Caco-2 (cell line): ENCODE measurements at regions not wholly inside any gene's neighbourhood (a gene's known extent, or its start where the extent isn't known, plus 50 kb on each side); places are given as distances from the start of the nearest gene placed in this dataset.

ENCODE experiments used
- BruUV-seq: library from RNA; stranded (reverse); fragments of 400-500 nt; replicated peaks from 2 replicates; lab custom pipeline; 2021; lab: Mats Ljungman, UMichigan
- CTCF ChIA-PET: fragments of 300-600 bp; sonication (Branson Sonifier 250); formaldehyde crosslinking; loops from one replicate; lab custom pipeline; 2022; ENCODE audit warnings: antibody characterized with exemption; lab: Charles Lee
- POLR2A ChIA-PET: fragments of 300-600 bp; sonication (Branson Sonifier 250); formaldehyde crosslinking; loops from one replicate; lab custom pipeline; 2022; ENCODE audit warnings: antibody characterized with exemption; lab: Charles Lee
- DNase-seq, 2 experiments: peaks; one replicate each; pipeline versions ENCODE4 v3.0.0 to v3.0.0-alpha.2; 2020 to 2022
- H3K27me3 ChIP-seq: replicated peaks from 2 replicates; pipeline ENCODE4 v1.6.0; 2011; ENCODE audit warnings: low read length; ENCODE audit not compliant: control insufficient read depth, insufficient read depth
- H3K36me3 ChIP-seq: 2 replicates; pipeline ENCODE4 v1.5.1; 2011; ENCODE audit warnings: low read length; ENCODE audit not compliant: control insufficient read depth, insufficient read depth
- H3K4me1 ChIP-seq: fragments of 250-450 bp; sonication (Bioruptor Pico); 2 replicates; pipeline ENCODE4 v1.5.1; 2020; ENCODE audit warnings: mild to moderate bottlenecking
- H3K4me3 ChIP-seq: 2 replicates; pipeline ENCODE4 v1.5.1; 2011; ENCODE audit warnings: low read depth, mild to moderate bottlenecking, control low read depth, low read length
- H3K9me3 ChIP-seq: fragments of 250-450 bp; sonication (Bioruptor Pico); 2 replicates; pipeline ENCODE4 v1.5.1; 2020; ENCODE audit warnings: mild to moderate bottlenecking, moderate library complexity
- H3K27ac Mint-ChIP-seq: one replicate; pipeline ENCODE4 v1.8.0; 2022; ENCODE audit warnings: mixed read lengths; ENCODE audit not compliant: unreplicated experiment
- H3K27me3 Mint-ChIP-seq: one replicate; pipeline ENCODE4 v1.8.0; 2022; ENCODE audit warnings: mixed read lengths; ENCODE audit not compliant: insufficient read depth, unreplicated experiment
- H3K36me3 Mint-ChIP-seq: one replicate; pipeline ENCODE4 v1.8.0; 2022; ENCODE audit warnings: mild to moderate bottlenecking, mixed read lengths; ENCODE audit not compliant: insufficient read depth, unreplicated experiment
- H3K4me1 Mint-ChIP-seq: one replicate; pipeline ENCODE4 v1.8.0; 2022; ENCODE audit warnings: low read depth, mixed read lengths; ENCODE audit not compliant: unreplicated experiment
- H3K4me3 Mint-ChIP-seq: one replicate; pipeline ENCODE4 v1.8.0; 2022; ENCODE audit warnings: mild to moderate bottlenecking, moderate library complexity, mixed read lengths; ENCODE audit not compliant: unreplicated experiment
- H3K9me3 Mint-ChIP-seq: one replicate; pipeline ENCODE4 v1.8.0; 2022; ENCODE audit warnings: mixed read lengths; ENCODE audit not compliant: unreplicated experiment
- intact Hi-C: fragments of 100-400 bp; cut with micrococcal nuclease; formaldehyde crosslinking; loops from one replicate; pipeline ENCODE4 v1.10.0; 2022; ENCODE audit not compliant: unreplicated experiment
- TF ChIP-seq, protein P1 (sequence below), 2 experiments: fragments of 200-600 bp in 1 of 2; IDR thresholded peaks; 1 replicate in 1 of 2; 2 replicates in 1 of 2; pipeline versions ENCODE4 v1.5.1 to v1.8.0; 2011 to 2022; ENCODE audit warnings: antibody characterized with exemption in 1 of 2, control low read depth in 1 of 2, inconsistent platforms in 1 of 2, low read depth in 1 of 2, low read length in 1 of 2, mild to moderate bottlenecking in 1 of 2, moderate library complexity in 1 of 2; ENCODE audit not compliant: insufficient read depth in 1 of 2, severe bottlenecking in 1 of 2, unreplicated experiment in 1 of 2

DNA sequence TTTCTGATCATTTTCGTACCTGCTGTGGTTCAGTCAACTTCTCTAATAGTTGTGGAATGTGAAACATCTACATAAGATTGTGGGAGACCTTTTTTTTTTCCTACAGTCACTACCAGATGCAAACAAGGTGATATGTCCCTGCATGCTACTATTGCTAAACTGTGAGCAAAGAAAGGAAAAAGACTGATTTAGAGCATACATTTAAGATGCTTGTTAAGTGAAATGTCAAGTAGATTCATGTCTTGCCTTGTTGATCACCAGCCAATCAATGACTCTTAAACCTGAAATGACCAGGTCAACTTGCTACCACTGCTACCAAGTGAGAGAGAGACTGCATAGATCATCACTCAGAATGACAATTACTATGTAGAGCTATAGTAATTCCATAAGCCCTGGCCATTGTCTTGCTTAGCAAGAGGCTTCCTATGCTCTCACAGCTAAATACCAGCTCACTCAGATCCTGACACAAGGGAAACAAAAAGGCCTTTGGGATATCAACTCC lies 84.3 kb upstream of the SKAP2 start:
- TF ChIP-seq, protein P1, sequence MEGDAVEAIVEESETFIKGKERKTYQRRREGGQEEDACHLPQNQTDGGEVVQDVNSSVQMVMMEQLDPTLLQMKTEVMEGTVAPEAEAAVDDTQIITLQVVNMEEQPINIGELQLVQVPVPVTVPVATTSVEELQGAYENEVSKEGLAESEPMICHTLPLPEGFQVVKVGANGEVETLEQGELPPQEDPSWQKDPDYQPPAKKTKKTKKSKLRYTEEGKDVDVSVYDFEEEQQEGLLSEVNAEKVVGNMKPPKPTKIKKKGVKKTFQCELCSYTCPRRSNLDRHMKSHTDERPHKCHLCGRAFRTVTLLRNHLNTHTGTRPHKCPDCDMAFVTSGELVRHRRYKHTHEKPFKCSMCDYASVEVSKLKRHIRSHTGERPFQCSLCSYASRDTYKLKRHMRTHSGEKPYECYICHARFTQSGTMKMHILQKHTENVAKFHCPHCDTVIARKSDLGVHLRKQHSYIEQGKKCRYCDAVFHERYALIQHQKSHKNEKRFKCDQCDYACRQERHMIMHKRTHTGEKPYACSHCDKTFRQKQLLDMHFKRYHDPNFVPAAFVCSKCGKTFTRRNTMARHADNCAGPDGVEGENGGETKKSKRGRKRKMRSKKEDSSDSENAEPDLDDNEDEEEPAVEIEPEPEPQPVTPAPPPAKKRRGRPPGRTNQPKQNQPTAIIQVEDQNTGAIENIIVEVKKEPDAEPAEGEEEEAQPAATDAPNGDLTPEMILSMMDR (IDR thresholded peaks at IDR 0.05; ENCODE audit: insufficient read depth in 1 of 2, low read depth in 1 of 2, low read length in 1 of 2, severe bottlenecking in 1 of 2, unreplicated experiment in 1 of 2): no peak
- Mint-ChIP-seq H3K4me3 (no peak overlapping the region), H3K36me3 (no peaks in the 10 kb centered on the region), H3K9me3 (no peaks in the 10 kb centered on the region), H3K27ac (no peak overlapping the region), H3K27me3 (no peaks in the 10 kb centered on the region), H3K4me1 (peaks cover 18% of the 10 kb centered on the region)
- POLR2A ChIA-PET: interaction anchor here (0.8 to 1.3 kb wide), 2 partner anchors 93 to 162 kb away, joined by 3 to 7 read pairs; no protein-coding TSS in a partner anchor
- CTCF ChIA-PET: interaction anchor here (1.2 kb wide), 1 partner anchor 162 kb away, joined by 4 read pairs; no protein-coding TSS in a partner anchor
- Histone ChIP-seq H3K4me3 (no peak overlapping the region), H3K36me3 (no peaks in the 10 kb centered on the region), H3K9me3 (no peaks in the 10 kb centered on the region), H3K27me3 (no peaks in the 10 kb centered on the region), H3K4me1 (peaks cover 23% of the 10 kb centered on the region)
- DNase-seq: peak in 1 of 2 experiments; percentile 6
- intact Hi-C loops: loop anchor here (2.0 to 5.0 kb wide), 4 partner anchors 86 to 260 kb away; partner anchors contain the start of gene SKAP2
- BruUV-seq: no TSS peak

DNA sequence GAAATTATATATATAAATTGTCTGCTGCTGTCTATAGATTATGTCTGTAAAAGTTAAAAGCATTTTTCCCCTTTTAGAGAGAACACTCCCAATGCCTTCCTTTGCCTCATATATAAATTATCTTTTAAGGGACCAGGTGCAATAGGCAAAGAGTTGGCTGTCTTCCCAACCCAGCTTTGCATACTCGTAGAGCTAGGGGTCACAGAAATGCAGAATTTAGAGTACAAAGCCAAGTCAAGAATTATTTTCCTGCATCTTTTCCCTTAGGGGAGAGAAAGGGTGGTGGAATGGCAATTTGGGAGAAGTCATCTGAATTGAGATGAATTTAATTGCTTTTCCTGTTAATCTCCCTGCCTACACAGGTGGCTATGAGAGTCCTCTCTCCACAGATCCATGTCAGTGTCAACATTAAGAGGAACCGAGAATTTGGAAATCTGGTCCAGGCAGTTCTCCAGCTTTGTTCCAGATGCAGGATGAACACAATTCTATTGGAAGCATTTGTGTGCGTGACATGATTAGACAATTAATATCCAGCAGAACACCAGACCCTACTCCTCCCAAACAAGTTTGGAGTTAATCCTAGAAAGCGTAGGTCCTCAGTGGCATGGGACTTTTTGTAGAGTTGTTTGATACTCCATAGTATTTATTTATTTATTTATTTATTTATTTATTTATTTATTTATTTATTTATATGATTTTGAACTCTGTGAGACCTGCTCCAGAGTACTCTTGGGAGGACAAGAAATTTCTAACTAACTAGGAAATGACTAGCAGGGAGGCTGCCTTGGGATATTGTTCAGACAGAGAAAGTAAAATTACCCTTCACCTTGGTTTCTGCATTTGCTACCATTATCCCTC lies 80.3 kb upstream of the SKAP2 start:
- H3K9me3 ChIP-seq: no peaks in the 10 kb centered on the region
- no peaks in the 10 kb centered on the region for H3K27me3 ChIP-seq
- H3K36me3 ChIP-seq: no peaks in the 10 kb centered on the region
- H3K27ac Mint-ChIP-seq: no peak overlapping the region
- peaks cover 18% of the 10 kb centered on the region for H3K4me1 Mint-ChIP-seq
- intact Hi-C loops: loop anchor here (5.0 kb wide), 3 partner anchors 82 to 178 kb away; partner anchors contain the start of gene SKAP2
- CTCF ChIA-PET: no interaction called here
- no peaks in the 10 kb centered on the region for H3K9me3 Mint-ChIP-seq
- no TSS peak for BruUV-seq
- no peak overlapping the region for H3K4me3 Mint-ChIP-seq
- no peaks in the 10 kb centered on the region for H3K36me3 Mint-ChIP-seq
- H3K4me3 ChIP-seq: no peak overlapping the region
- peaks cover 21% of the 10 kb centered on the region for H3K4me1 ChIP-seq
- DNase-seq: no peak
- POLR2A ChIA-PET: no interaction called here
- peaks cover 4% of the 10 kb centered on the region for H3K27me3 Mint-ChIP-seq
- TF ChIP-seq, protein P1 (IDR thresholded peaks at IDR 0.05; ENCODE audit: insufficient read depth in 1 of 2, low read depth in 1 of 2, low read length in 1 of 2, severe bottlenecking in 1 of 2, unreplicated experiment in 1 of 2): no peak

DNA sequence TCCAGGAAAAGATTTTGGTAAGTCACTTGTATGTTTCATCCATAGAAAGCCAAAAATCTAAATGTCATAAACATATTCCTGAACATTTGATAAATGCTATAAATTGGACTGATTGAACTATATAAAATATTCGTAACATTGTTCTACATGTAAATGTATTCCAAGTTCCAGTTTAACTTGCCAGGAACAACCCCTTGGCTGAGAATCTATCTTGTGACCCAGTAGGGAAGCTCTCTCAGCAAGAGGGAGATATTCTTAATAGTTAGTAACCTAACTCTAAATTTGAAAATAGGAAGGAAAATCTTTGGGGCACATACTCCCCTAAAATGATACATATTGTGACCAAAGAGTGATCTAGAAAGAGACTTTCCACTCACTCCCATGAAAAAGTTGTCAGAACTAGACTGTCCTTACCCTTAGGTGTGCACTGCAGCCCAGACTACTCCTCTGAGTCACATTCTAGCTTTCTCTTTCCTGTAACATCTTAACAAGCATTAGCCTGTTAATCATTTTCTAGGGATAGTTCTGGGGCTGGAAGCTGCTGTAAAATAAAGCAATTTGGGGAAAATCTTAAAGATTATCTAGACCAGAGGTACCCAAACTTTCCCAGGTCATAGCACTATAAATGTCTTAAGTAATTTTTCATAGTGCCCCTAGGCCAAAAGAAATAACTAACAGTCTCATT lies 73.7 kb upstream of the SKAP2 start:
- H3K9me3 Mint-ChIP-seq: no peaks in the 10 kb centered on the region
- ChIA-PET CTCF (interaction anchor here (0.5 to 1.0 kb wide), 2 partner anchors 84 to 213 kb away, joined by 3 to 5 read pairs; no protein-coding TSS in a partner anchor), POLR2A (no interaction called here)
- peaks cover 8% of the 10 kb centered on the region for H3K4me1 Mint-ChIP-seq
- H3K27me3 Mint-ChIP-seq: peaks cover 4% of the 10 kb centered on the region
- BruUV-seq: no TSS peak
- H3K27ac Mint-ChIP-seq: no peak overlapping the region
- Histone ChIP-seq H3K4me3 (no peak overlapping the region), H3K36me3 (no peaks in the 10 kb centered on the region), H3K4me1 (peaks cover 5% of the 10 kb centered on the region; the same call in 1 of the 2 replicates), H3K27me3 (no peaks in the 10 kb centered on the region), H3K9me3 (no peaks in the 10 kb centered on the region)
- intact Hi-C loops: no loop called here
- no peaks in the 10 kb centered on the region for H3K36me3 Mint-ChIP-seq
- DNase-seq: peak in 1 of 2 experiments; percentile 19
- TF ChIP-seq, protein P1 (IDR thresholded peaks at IDR 0.05; ENCODE audit: insufficient read depth in 1 of 2, low read depth in 1 of 2, low read length in 1 of 2, severe bottlenecking in 1 of 2, unreplicated experiment in 1 of 2): no peak
- H3K4me3 Mint-ChIP-seq: no peak overlapping the region
